GM21825 (cell line): ENCODE measurements at regions not wholly inside any gene's neighbourhood (a gene's known extent, or its start where the extent isn't known, plus 50 kb on each side); places are given as distances from the start of the nearest gene placed in this dataset.

Source experiments
- ATAC-seq: cut with Tn5 transposase; IDR thresholded peaks from one replicate; pipeline ENCODE4 v1.9.1; 2021; ENCODE audit warnings: mild to moderate bottlenecking, moderate library complexity; ENCODE audit not compliant: unreplicated experiment

DNA sequence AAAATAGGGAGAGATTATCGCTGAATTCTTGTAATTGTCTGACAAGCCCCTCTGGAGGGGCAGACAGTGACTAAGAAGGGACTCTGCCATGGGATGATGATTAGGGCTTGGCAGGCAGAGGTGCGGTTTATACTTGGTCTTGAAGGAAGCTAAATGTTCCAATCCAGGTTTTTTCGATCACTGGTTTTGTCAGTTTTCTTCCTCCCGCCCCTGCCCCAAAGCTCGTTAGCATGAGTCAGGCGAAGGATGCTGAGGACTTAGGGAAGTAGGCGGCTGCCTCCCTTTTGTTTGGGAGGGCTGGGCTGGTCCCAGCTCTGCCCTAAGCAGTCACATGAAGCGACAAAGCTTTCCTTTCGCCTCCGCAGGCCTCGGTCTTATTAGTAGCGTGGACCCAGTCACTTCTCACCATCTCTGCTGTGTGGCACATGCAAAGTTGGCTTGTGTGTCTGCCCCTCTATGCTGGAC is 314.2 kb downstream of the CDC5L start:
- ATAC-seq = no peak

DNA sequence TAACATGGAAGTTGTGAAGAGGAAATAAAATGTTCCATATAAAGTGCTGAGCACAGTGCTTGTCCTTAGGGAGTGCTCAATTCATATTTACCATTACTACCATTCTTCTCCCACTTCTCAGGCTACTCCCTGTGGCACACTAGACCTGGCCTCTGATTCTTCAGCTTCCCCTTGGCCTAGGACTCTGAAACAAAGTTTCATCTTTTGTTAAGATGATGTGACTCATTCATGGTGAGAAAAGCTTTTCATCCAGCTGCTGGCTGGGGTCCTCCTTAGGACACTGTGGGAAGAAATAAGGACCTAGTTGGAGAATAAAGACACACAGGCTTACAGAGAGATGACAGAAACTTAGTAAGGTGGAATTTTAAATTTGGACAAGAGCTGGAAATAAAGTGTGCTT is 314.8 kb downstream of the CDC5L start:
- ATAC-seq = no peak

DNA sequence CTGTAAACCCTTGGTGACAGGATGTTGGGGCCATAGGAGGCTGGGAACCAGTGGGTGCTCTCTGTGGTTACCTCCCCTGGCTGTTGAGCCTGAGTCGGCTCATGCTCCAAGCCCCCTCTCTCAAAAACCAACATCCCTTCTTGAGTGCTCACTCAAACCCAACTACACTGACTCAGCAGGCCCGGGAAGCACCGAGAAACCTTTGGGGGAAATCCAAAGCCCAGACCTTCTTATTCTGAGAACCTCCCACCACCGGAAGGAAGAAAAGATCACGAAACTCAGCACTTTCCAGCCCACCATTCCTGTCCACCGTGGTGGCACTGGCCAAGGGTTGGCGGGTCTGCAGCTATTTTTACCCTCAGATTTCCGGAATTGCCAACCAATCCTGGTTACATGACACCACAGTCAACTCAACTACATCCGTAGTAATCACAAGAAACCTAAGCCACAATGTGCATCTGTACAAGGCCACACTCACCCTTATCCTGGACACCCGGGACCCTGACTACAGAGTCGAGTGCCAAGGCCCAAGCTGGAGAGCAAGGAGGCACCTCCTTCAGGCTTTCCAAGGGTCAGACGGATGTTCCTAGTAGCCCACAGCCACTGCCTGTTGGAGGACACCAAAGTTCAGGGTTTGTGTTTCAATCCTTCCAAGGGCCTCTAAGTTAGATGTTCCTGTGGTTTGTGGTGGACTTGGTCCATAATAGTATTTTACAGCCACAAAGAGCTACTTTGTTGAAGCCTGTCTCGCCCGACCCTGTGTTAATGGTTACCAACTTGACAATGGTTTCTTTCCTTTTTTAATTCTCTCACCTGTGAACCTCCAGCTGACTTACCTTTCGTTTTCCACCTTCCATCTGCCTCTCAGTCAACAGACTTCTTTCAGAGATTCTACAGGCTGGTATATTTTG is 317.0 kb downstream of the CDC5L start:
- ATAC-seq = no peak

DNA sequence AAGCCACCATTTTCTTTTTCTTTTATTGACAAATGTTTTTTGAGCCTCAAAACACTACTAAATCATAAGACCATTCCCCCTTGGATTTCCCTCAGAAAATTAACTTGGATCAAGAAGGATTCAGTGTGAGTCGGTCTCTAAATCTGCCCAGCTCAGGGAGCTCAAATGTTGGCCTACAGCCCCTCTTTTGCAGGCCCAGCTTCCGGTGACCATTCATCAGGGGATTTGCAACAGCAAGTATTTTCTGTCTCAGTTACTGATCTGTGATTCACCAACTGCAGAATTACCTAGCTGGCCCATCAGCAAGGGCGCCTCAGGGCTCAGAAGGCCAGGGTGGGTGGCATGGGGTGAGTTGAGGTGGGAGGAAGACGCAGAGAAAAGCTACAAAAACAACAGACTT is 318.1 kb downstream of the CDC5L start:
- ATAC-seq = no peak

DNA sequence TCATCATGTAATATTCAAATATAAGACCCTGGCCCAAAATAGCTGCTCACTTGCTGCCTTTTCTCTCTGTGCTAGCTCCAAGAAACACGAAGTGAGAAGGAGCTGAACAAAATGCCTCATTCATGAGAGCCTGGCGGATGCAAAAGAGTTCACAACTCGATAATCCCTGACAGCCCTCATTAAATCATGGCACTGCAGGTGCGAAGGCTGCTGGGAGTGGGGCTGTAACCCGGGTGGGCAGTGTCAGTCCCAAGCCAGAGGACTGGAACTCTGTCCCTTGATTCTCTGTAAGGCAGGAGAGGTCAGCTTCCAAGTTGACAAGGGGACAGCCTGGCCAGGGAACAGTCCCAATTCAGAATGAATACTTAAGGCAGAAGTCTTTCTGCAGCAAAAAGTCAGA is 318.5 kb downstream of the CDC5L start:
- ATAC-seq = no peak

DNA sequence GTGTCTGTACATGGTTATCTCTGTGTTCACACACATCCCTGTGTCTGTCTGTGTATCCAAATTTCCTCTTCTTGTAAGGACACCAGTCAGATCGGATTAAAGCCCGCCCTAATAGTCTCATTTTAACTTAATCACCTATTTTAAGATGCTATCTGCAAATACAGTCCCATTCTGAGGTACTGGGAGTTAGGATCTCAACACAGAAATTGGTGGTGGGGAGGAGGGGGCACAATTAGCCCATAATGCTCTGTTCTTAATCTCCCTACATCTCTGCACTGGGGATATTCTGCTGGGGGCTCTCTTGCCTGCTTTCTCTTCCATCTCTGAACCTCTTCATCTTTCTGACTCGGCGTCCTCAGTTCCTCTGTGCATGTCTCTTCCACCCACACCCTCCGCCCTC is 320.7 kb downstream of the CDC5L start:
- ATAC-seq = no peak

DNA sequence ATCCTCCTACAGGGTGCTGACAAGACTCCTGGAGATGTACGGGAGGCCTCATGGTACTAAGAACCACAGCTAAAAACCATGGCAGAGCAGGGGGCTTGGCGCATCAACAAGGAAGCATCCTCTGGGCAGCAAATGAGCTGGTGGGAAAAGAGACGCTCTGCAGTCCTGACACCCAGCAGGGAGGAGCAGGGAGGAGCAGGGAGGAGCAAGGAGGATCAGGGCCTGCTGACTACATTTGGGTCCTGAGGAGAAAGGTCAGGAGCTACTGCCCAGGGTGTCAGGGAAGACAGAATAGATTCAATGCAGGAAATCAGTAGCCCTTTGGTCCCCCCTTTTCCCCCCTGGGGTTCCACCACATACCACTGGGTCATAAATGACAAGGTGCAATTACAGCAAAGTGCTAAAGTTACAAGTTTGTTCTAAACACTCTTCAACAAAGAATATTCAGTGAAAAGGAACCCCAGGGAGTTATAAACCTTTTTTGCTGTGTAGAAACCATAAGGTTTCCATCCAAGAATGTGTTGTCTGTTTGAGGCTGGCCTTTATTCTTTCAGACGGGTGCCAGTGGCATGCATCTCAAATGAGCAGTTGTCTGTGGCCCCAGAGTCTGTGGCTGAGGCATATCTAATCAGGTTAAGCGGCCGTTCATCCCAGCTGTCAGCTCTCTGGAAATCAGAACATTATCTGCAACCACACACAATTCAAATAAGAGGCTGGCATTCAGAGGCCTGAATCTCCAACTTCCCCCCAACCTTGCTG is 325.0 kb downstream of the CDC5L start:
- no peak for ATAC-seq

DNA sequence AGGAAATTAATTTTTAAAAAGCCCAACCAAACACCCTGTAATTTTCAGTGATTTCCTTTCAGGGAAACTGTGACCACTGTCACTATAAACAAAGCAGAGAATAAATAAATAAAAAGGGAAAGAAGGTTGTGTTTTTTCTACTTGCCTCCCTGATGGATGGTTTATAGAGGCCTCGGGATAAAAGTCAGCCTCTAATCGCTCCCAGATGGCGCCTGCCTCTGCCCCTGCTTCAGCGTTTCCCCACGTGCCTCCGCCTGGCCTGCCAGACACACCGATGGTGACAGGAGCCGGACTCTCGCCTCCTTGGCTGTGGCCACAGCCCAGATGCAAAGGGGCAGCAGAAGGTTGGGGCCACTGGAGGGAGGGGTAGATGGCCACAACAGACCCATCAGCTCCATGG is 327.7 kb downstream of the CDC5L start:
- ATAC-seq = no peak

DNA sequence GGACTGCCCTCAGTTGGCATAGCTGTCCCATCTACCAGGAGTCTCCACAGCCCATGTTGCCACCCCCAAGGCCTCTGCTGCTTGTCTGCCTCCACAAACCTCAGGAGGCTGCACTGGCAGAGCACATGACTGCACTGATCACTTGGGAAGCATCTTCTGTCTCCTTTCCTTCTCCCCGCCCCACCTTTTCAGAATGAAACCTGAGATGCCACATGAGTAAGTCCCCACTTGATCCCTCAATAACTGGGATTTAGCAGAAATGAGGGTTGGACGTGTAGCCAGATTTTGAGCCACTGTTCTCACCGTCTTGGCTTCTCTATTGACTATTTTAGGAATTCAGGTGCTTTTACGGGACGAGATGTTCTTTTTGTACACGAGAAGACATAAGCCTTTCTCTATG is 328.4 kb downstream of the CDC5L start:
- ATAC-seq = no peak

DNA sequence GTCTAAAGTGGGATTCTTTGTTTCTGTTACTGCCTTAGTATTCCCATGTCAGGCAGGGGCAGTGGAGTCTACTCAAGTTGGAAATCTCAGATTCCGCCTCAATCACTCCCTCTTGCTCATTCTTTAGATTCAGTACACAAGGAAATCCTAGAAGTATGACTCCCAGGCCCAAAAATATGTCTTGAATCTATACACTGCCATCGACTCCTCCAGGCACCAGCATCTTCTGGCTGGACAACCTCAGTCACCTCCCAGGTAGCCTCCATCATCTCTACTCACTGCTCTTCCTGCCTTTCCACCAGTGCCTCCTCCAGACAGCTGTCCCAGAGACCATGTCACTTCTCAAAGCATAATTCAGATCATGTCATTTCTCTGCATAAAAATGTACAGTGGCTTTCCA is 329.9 kb downstream of the CDC5L start:
- no peak for ATAC-seq

DNA sequence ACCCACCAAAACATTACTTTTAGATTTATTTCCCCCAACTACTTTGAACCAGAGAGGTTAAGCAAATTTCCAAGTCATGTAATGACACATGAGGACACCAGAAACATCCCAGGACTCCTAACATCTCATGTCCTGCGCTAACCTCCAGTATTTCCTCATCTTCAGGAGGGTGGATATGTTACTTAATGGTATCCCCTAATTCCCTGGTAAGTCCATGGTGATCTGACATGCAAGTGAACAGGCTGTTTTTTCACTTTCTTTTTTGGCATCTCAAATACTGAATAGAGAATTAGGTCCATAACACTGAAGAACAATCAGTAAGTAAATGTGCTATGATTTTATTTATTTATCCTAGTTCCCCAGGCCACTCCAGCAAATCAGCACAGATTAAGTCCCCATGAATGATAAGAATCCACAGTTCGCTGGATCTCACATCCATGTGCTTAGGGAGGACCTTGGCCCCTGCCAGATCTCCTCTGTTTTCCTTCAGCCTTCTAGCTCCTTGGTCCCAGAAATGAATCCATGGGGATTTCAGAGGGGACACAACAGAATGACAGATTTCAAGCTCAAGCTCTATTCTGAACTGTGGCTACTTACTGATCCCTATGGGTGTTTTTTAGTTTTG is 334.6 kb downstream of the CDC5L start:
- ATAC-seq = no peak

DNA sequence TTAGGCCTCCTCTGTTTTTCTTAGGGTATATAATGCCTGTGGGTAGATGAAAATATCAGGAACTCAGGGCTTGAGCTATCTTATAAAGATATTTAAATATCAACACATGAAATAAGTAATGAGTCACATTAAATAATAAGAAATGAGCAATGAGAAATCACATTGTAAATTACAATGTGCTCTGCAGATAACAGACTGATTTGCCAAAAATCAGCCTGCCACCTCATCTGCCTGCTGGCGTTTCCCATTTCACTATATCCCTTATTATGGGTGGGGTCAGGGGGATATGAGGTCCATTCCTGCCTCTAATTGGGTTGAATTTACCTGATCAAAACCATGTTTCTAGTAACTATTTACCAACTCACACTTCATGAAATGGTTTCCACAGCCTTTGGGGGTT is 335.2 kb downstream of the CDC5L start:
- ATAC-seq = no peak

DNA sequence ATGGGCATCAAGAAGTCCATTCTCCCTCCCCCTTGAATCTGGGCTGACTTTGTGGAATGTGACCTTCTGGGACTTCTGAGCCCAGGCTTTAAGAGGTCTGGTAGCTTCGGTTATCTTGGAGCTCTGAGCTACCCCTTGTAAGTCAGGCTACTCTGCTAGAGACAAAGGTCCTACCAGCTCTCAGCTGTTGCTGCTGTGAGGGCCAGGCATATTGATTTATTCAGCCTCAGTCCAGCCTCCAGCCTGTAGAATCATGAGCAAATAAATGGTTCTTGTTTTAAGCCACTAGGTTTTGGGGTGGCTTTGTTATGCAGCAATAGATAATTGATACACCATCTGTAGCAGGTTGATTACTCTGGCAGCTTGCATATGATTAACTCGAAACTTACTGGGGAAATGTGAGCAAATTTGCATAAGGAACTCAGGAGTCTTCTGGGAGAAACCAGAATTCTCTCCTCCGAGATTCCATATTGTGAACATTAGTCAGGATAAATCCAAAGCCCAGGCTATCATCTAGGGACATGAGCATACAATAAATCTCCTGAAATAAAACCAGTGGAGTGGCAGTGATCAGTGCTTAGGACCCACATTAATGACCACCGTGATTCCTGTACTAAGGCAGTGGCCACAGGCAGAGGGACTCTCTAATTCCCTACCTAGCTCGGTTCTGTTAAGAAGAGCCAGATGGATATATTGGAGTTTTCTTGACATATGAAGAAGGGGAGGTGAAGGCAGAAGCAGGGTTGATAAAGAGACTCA is 336.1 kb downstream of the CDC5L start:
- ATAC-seq = no peak

DNA sequence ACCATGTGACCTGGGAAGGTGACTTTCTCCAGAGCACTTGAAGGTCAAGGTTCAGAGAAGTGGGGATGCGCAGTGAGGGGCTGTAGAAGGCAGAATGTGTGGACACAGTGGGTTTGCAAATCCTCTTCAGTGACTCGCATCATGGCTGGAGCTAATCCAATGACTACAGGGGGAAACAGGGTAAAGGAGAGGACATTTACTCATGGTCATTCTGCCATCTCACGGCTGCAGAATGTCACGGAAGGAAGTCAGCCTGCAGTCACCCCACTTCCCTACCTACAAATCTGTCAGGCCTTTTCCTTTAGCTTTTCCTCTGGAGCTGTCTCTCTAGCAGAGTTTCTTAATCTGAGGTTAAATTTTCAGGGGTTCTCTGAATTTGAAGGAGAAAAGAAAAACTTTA is 337.6 kb downstream of the CDC5L start:
- no peak for ATAC-seq

DNA sequence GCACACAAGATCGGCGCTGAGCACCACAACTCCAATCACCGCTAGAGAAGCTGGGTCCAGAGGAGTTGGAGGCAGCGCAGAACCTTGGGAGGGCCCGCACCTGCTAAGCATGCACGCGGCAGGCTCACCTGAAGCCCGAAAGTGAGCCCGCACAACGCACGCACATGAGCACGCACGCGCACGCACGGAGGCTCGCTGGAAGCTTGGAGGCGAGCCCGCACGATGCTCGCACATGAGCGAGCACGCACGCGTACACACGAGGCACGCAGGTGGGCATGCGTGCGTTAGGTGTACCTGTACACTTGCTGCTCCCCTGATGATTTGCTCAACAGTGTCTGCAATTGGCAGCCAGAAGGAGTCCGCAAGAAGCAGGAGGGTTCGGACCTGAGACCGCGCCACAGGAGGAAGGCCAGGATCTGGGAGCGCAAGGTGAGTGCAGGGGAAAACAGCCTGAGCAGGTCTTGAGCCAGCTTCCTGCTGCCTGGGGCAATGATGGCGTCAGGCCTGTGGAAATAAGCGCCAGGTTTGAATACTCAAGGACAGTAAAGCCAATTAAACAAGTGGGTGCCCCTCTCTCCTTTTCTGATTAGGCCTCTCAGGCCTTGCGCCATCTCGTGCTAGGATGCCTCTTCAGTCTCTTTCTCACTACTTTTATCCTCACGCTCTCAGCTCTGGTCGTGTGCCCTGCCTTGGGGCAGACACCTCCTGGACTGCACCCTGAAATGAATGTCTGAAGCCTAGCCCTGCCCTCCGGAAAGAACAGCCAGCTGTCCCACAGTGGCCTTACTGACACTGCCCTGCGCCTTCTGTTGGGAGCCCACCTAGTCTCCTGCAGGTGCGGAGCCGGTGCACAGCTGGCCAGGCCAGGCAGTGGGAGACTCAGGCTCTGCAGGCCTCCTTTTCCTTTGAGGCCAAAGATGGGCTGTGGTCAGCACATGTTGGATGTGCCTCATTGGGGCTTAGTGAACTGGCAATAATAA is 340.4 kb downstream of the CDC5L start:
- no peak for ATAC-seq

DNA sequence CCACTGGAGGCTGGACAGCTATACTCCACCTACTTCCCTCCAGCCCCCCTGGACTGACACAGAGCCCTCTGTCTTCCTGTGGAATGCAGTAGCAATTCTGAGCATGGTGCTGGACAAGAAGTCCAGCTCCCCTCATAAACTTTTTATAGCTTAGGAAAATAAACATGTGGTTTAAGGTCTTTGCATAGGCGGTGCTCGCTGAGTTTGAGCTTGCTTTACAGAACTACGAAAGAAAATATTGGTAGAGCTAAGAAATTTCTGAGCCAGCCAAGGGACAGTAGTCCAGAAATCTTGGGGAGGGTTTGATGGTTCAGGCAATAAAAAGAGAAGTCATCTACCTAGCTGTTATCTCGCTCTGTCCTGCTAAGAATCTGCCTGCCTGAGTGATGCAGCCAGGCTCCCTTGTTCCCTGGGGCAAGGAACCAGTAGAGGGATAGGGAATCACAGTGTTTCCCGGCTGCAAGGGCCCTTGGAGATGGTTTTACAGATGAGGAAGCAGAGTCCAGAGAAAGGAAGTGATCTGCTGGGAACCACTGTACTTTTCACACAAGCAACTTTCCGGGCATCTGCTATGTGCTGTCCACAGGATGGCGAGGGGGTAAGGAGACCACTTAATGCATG is 343.4 kb downstream of the CDC5L start:
- no peak for ATAC-seq

DNA sequence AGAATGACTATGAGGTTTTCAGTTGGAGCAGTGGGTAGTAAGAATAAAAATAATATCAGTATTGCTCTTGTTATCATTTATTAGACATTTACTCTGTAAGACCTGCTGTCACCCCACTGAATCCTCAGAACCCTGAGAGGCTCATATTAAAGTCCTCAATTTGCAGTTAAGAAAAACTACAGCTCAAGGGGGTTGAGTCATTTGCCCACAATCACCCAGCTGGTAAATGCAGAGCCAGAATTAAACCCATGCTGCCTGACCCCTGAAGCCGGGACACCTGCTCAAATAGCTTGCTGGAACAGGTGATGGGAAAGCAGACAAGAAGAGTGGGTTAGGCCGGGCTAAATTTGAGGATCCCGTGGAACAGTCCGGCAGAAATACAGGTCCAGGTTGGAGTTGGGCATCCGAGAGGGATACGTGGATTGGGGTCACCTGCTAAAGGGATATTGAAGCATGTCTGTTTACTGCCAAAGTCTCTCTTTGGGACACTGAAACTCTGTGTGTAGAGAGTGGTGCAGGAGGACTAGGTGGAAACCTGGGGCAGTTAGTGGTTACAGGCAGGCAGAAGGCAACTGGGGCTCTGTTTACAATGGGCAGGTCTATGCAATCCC is 344.1 kb downstream of the CDC5L start:
- no peak for ATAC-seq

DNA sequence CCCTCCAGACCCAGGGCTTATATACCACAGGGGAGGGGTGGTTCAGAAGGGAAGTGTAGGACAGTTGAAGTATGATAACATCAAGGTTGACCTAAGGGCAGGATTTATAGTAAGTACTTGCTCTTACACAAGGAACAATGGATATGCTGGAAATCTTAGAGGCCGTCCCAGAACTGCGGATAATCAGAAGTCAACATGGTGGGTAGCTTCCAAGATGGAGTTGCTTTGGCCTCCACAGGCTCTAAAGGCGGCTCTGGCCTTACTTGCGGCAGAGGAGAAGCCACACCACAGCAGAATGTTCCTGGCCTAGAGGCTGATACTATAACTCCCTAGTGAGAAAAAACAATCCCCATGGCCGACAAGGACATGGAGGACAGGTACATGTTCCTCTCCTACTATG is 344.7 kb downstream of the CDC5L start:
- no peak for ATAC-seq

DNA sequence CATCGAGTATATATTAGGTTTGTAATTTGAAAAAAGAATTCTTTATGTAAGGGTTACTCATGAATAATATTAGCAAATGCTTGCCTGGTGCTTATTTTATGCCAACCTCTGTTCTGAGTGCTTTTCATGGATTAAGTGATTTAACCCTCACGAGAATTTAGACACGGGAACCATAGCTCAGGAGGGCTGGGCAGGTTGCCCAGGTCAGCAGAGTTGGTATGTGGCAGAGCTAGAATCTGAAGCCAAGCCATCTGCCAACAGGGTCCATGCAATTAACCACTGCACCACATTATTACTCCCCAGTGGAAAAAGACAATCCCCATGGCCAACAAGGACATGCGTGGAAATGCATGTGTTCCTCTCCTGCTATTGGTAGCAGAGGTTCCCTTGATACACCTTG is 345.6 kb downstream of the CDC5L start:
- no peak for ATAC-seq
